GM23338 (cell line): ENCODE measurements at regions not wholly inside any gene's neighbourhood (a gene's known extent, or its start where the extent isn't known, plus 50 kb on each side); places are given as distances from the start of the nearest gene placed in this dataset.

ENCODE experiments used
- ATAC-seq: fragments of 200-7000 bp; cut with Tn5 transposase; 3 replicates; pipeline ENCODE4 v1.9.1; 2020
- DNase-seq: peaks from one replicate; pipeline ENCODE4 v3.0.0-alpha.2; 2015; ENCODE audit warnings: low spot score
- H2AFZ ChIP-seq: fragments of 200-600 bp; sonication (generic); 2 replicates; pipeline ENCODE4 v1.8.0; 2016; ENCODE audit warnings: antibody characterized with exemption, mild to moderate bottlenecking, moderate library complexity
- H3F3A ChIP-seq: fragments of 200-600 bp; sonication (generic); replicated peaks from 2 replicates; pipeline ENCODE4 v1.8.0; 2017; ENCODE audit warnings: antibody characterized with exemption, mixed run types, low read depth
- H3K27ac ChIP-seq: fragments of 200-600 bp; sonication (generic); 2 replicates; pipeline ENCODE4 v1.6.1; 2016; ENCODE audit warnings: low read depth
- H3K27me3 ChIP-seq: fragments of 200-600 bp; sonication (generic); 2 replicates; pipeline ENCODE4 v1.8.0; 2016; ENCODE audit warnings: mild to moderate bottlenecking, mixed run types, moderate library complexity; ENCODE audit not compliant: insufficient read depth
- H3K36me3 ChIP-seq: fragments of 200-600 bp; sonication (generic); 2 replicates; pipeline ENCODE4 v1.8.0; 2016; ENCODE audit warnings: mild to moderate bottlenecking; ENCODE audit not compliant: insufficient read depth
- H3K4me1 ChIP-seq: fragments of 200-600 bp; sonication (generic); 2 replicates; pipeline ENCODE4 v1.8.0; 2016; ENCODE audit warnings: mild to moderate bottlenecking, moderate library complexity; ENCODE audit not compliant: insufficient read depth
- H3K4me2 ChIP-seq: fragments of 200-600 bp; sonication (generic); 2 replicates; pipeline ENCODE4 v1.7.1; 2017; ENCODE audit warnings: mixed run types
- H3K4me3 ChIP-seq: fragments of 200-600 bp; sonication (generic); 2 replicates; pipeline ENCODE4 v1.6.1; 2016; ENCODE audit warnings: mixed run types
- H3K79me2 ChIP-seq: fragments of 200-600 bp; sonication (generic); replicated peaks from 2 replicates; pipeline ENCODE4 v1.8.0; 2017; ENCODE audit warnings: mild to moderate bottlenecking; ENCODE audit not compliant: insufficient read depth
- H3K9me2 ChIP-seq: fragments of 200-600 bp; sonication (generic); 2 replicates; pipeline ENCODE4 v1.8.0; 2017; ENCODE audit not compliant: insufficient read depth
- H4K20me1 ChIP-seq: fragments of 200-600 bp; sonication (generic); replicated peaks from 2 replicates; pipeline ENCODE4 v1.8.0; 2017; ENCODE audit warnings: mild to moderate bottlenecking; ENCODE audit not compliant: insufficient read depth
- H3K27ac Mint-ChIP-seq: 2 replicates; pipeline ENCODE4 v1.8.0; 2020; ENCODE audit warnings: inconsistent platforms, mild to moderate bottlenecking, moderate library complexity, mixed read lengths
- H3K27me3 Mint-ChIP-seq: 3 replicates; pipeline ENCODE4 v1.8.0; 2022; ENCODE audit warnings: low read depth, mild to moderate bottlenecking, moderate library complexity, mixed read lengths, inconsistent platforms; ENCODE audit not compliant: insufficient read depth, poor library complexity
- H3K36me3 Mint-ChIP-seq: 3 replicates; pipeline ENCODE4 v1.8.0; 2021; ENCODE audit warnings: low read depth, mild to moderate bottlenecking, inconsistent platforms, moderate library complexity, mixed read lengths
- H3K4me1 Mint-ChIP-seq: 3 replicates; pipeline ENCODE4 v1.8.0; 2020; ENCODE audit warnings: mild to moderate bottlenecking, inconsistent platforms, mixed read lengths
- H3K4me3 Mint-ChIP-seq: 3 replicates; pipeline ENCODE4 v1.8.0; 2021; ENCODE audit warnings: moderate library complexity, mild to moderate bottlenecking, inconsistent platforms, mixed read lengths
- H3K9me3 Mint-ChIP-seq: 3 replicates; pipeline ENCODE4 v1.8.0; 2020; ENCODE audit warnings: moderate library complexity, mild to moderate bottlenecking, inconsistent platforms, mixed read lengths
- CREB1 ChIP-seq: fragments of 250-450 bp; sonication (Bioruptor Pico); IDR thresholded peaks from 2 replicates; pipeline ENCODE4 v1.5.0; 2020; ENCODE audit warnings: low read depth, mild to moderate bottlenecking, moderate library complexity
- CTCF ChIP-seq, 2 experiments: fragments of 200-600 bp in 1 of 2; sonication (generic) in 1 of 2; conservative IDR thresholded peaks; 2 replicates each; pipeline versions ENCODE4 v1.5.1 to v1.6.1; 2016 to 2017; ENCODE audit warnings: antibody characterized with exemption in 2 of 2, low read depth in 2 of 2, mild to moderate bottlenecking in 2 of 2, moderate library complexity in 1 of 2
- ETS1 ChIP-seq: IDR thresholded peaks from 2 replicates; pipeline ENCODE4 v1.6.1; 2016; ENCODE audit warnings: antibody characterized with exemption
- EZH2 ChIP-seq: fragments of 200-600 bp; sonication (generic); IDR thresholded peaks from one replicate; pipeline ENCODE4 v1.8.0; 2017; ENCODE audit warnings: antibody characterized with exemption, mild to moderate bottlenecking, low read depth; ENCODE audit not compliant: unreplicated experiment
- EZH2phosphoT487 ChIP-seq: fragments of 200-600 bp; sonication (generic); IDR thresholded peaks from one replicate; pipeline ENCODE4 v1.8.1; 2018; ENCODE audit warnings: antibody characterized with exemption; ENCODE audit not compliant: unreplicated experiment
- JUNB ChIP-seq: IDR thresholded peaks from one replicate; pipeline ENCODE4 v1.6.1; 2016; ENCODE audit warnings: antibody characterized with exemption; ENCODE audit not compliant: unreplicated experiment
- NANOG ChIP-seq: IDR thresholded peaks from 2 replicates; pipeline ENCODE4 v1.6.1; 2016; ENCODE audit warnings: antibody characterized with exemption, borderline replicate concordance
- POLR2AphosphoS5 ChIP-seq: IDR thresholded peaks from 2 replicates; pipeline ENCODE4 v1.6.1; 2016; ENCODE audit warnings: antibody characterized with exemption, low read depth
- REST ChIP-seq: IDR thresholded peaks from one replicate; pipeline ENCODE4 v1.6.1; 2018; ENCODE audit warnings: antibody characterized with exemption; ENCODE audit not compliant: unreplicated experiment
- STAT1 ChIP-seq: IDR thresholded peaks from one replicate; pipeline ENCODE4 v1.6.1; 2016; ENCODE audit warnings: antibody characterized with exemption; ENCODE audit not compliant: unreplicated experiment
- ZNF114 ChIP-seq: fragments of 250-450 bp; sonication (Bioruptor Pico); IDR thresholded peaks from 2 replicates; pipeline ENCODE4 v1.5.0; 2020; ENCODE audit warnings: mild to moderate bottlenecking, moderate library complexity
- ZNF331 ChIP-seq: fragments of 250-450 bp; sonication (Bioruptor Pico); IDR thresholded peaks from 2 replicates; pipeline ENCODE4 v1.5.0; 2020; ENCODE audit warnings: low read depth, mild to moderate bottlenecking, moderate library complexity
- ZNF462 ChIP-seq: fragments of 250-450 bp; sonication (Bioruptor Pico); IDR thresholded peaks from 2 replicates; pipeline ENCODE4 v1.5.0; 2020; ENCODE audit warnings: mild to moderate bottlenecking, moderate library complexity

- TF ChIP-seq REST (no peak), ETS1 (no peak), ZNF114 (CRISPR knock-in tag) (no peak), EZH2phosphoT487 (no peak), ZNF462 (no peak), NANOG (no peak), CREB1 (CRISPR knock-in tag) (no peak), EZH2 (no peak), CTCF (conservative IDR thresholded peaks at IDR 0.05; ENCODE audit: low read depth in 2 of 2) (no peak), POLR2AphosphoS5 (no peak), JUNB (no peak), STAT1 (no peak), ZNF331 (CRISPR knock-in tag) (no peak)
- Histone ChIP-seq H3K27me3 (peaks cover 10% of the 10 kb centered on the region), H4K20me1 (no peaks in the 10 kb centered on the region), H3K27ac (no peak overlapping the region), H3F3A (no peaks in the 10 kb centered on the region), H3K4me3 (no peak overlapping the region), H3K4me2 (no peak overlapping the region), H3K79me2 (no peaks in the 10 kb centered on the region), H3K9me2 (no peaks in the 10 kb centered on the region), H2AFZ (no peak overlapping the region), H3K36me3 (no peaks in the 10 kb centered on the region), H3K4me1 (0 out of 2 replicates have a peak, but pooled peaks cover 4% of the 10 kb centered on the region)
- DNase-seq (no peak), ATAC-seq (peak; percentile 19)
- H3K36me3 Mint-ChIP-seq = no peaks in the 10 kb centered on the region
- no peak overlapping the region for H3K4me3 Mint-ChIP-seq
- no peaks in the 10 kb centered on the region for H3K9me3 Mint-ChIP-seq
- H3K4me1 Mint-ChIP-seq = peaks cover 4% of the 10 kb centered on the region; the same call in 2 of the 3 replicates
- no peak overlapping the region for H3K27ac Mint-ChIP-seq
- H3K27me3 Mint-ChIP-seq = no peaks in the 10 kb centered on the region
Measured at GRCh38 chr1:21350202-21350885, 60.1 kb upstream of the ECE1 start.
